Immature natural killer cell (primary cell): ENCODE measurements at regions not wholly inside any gene's neighbourhood (a gene's known extent, or its start where the extent isn't known, plus 50 kb on each side); places are given as distances from the start of the nearest gene placed in this dataset.

Experiments
- DNase-seq, 3 donors: peaks; one replicate each; pipeline ENCODE4 v3.0.0; 2022; ENCODE audit warnings: mixed read lengths in 1 of 3
- H3K27ac Mint-ChIP-seq, 6 donors: one replicate each; pipeline ENCODE4 v1.8.0; 2020; ENCODE audit warnings: mixed read lengths in 6 of 6, mild to moderate bottlenecking in 5 of 6, inconsistent platforms in 4 of 6, moderate library complexity in 3 of 6
- H3K27me3 Mint-ChIP-seq, 3 donors: one replicate each; pipeline ENCODE4 v1.8.0; 2020 to 2021; ENCODE audit warnings: low read depth in 3 of 3, mild to moderate bottlenecking in 3 of 3, mixed read lengths in 3 of 3, moderate library complexity in 3 of 3, inconsistent platforms in 1 of 3
- H3K36me3 Mint-ChIP-seq, 3 donors: one replicate each; pipeline ENCODE4 v1.8.0; 2020; ENCODE audit warnings: mixed read lengths in 3 of 3, inconsistent platforms in 2 of 3, mild to moderate bottlenecking in 2 of 3
- H3K4me1 Mint-ChIP-seq, 2 donors: one replicate each; pipeline ENCODE4 v1.8.0; 2020; ENCODE audit warnings: inconsistent platforms in 2 of 2, mild to moderate bottlenecking in 2 of 2, mixed read lengths in 2 of 2, moderate library complexity in 1 of 2
- H3K4me3 Mint-ChIP-seq, 5 donors: one replicate each; pipeline ENCODE4 v1.8.0; 2020; ENCODE audit warnings: mild to moderate bottlenecking in 5 of 5, mixed read lengths in 5 of 5, inconsistent platforms in 3 of 5, moderate library complexity in 3 of 5
- H3K9me3 Mint-ChIP-seq, 6 donors: one replicate each; pipeline ENCODE4 v1.8.0; 2020; ENCODE audit warnings: mild to moderate bottlenecking in 6 of 6, mixed read lengths in 6 of 6, inconsistent platforms in 4 of 6, moderate library complexity in 3 of 6

- Mint-ChIP-seq H3K36me3 (no peaks in the 10 kb centered on the region), H3K4me1 (no peaks in the 10 kb centered on the region), H3K27me3 (peaks cover 0 to 2% (median 0%) of the 10 kb centered on the region in 3 donors), H3K27ac (no peak overlapping the region), H3K9me3 (peaks cover 4 to 42% (median 9%) of the 10 kb centered on the region in 6 donors), H3K4me3 (no peak overlapping the region)
- DNase-seq: no peak
These were observed 763.5 kb upstream of the CELF4 start for GRCh38 chr18:38329145-38329544.

- H3K27ac Mint-ChIP-seq: no peak overlapping the region
- H3K4me1 Mint-ChIP-seq: no peaks in the 10 kb centered on the region
- peaks cover 0 to 42% (median 9%) of the 10 kb centered on the region in 6 donors for H3K9me3 Mint-ChIP-seq
- no peaks in the 10 kb centered on the region for H3K36me3 Mint-ChIP-seq
- DNase-seq: no peak
- peaks cover 0 to 2% (median 0%) of the 10 kb centered on the region in 3 donors for H3K27me3 Mint-ChIP-seq
- no peak overlapping the region for H3K4me3 Mint-ChIP-seq
These were observed 756.6 kb upstream of the CELF4 start for GRCh38 chr18:38322206-38322605.

GRCh38 chr18:38321262-38321661, 755.7 kb upstream of the CELF4 start:
- H3K27ac Mint-ChIP-seq: no peak overlapping the region
- no peak overlapping the region for H3K4me3 Mint-ChIP-seq
- H3K4me1 Mint-ChIP-seq: no peaks in the 10 kb centered on the region
- no peaks in the 10 kb centered on the region for H3K36me3 Mint-ChIP-seq
- no peak for DNase-seq
- H3K9me3 Mint-ChIP-seq: peaks cover 0 to 32% (median 7%) of the 10 kb centered on the region in 6 donors
- peaks cover 0 to 2% (median 0%) of the 10 kb centered on the region in 3 donors for H3K27me3 Mint-ChIP-seq

- Mint-ChIP-seq H3K36me3 (no peaks in the 10 kb centered on the region), H3K27me3 (no peaks in the 10 kb centered on the region), H3K27ac (no peak overlapping the region), H3K4me1 (no peaks in the 10 kb centered on the region), H3K4me3 (no peak overlapping the region), H3K9me3 (peaks cover 7 to 30% (median 12%) of the 10 kb centered on the region in 6 donors)
- DNase-seq: no peak
These were observed 752.8 kb upstream of the CELF4 start for GRCh38 chr18:38318416-38318815.

GRCh38 chr18:38313831-38314230, 748.2 kb upstream of the CELF4 start:
- H3K4me1 Mint-ChIP-seq: no peaks in the 10 kb centered on the region
- DNase-seq: no peak
- no peaks in the 10 kb centered on the region for H3K36me3 Mint-ChIP-seq
- peaks cover 6 to 22% (median 16%) of the 10 kb centered on the region in 6 donors for H3K9me3 Mint-ChIP-seq
- H3K27ac Mint-ChIP-seq: no peak overlapping the region
- no peak overlapping the region for H3K4me3 Mint-ChIP-seq
- no peaks in the 10 kb centered on the region for H3K27me3 Mint-ChIP-seq

- Mint-ChIP-seq H3K27me3 (no peaks in the 10 kb centered on the region), H3K4me3 (no peak overlapping the region), H3K4me1 (no peaks in the 10 kb centered on the region), H3K9me3 (peaks cover 8 to 23% (median 16%) of the 10 kb centered on the region in 6 donors), H3K27ac (no peak overlapping the region), H3K36me3 (no peaks in the 10 kb centered on the region)
- DNase-seq: no peak
These were observed 746.9 kb upstream of the CELF4 start for GRCh38 chr18:38312532-38312931.

GRCh38 chr18:38310936-38311335, 745.3 kb upstream of the CELF4 start:
- peaks cover 0 to 3% (median 0%) of the 10 kb centered on the region in 3 donors for H3K27me3 Mint-ChIP-seq
- H3K27ac Mint-ChIP-seq: no peak overlapping the region
- no peak for DNase-seq
- H3K36me3 Mint-ChIP-seq: no peaks in the 10 kb centered on the region
- H3K4me3 Mint-ChIP-seq: no peak overlapping the region
- no peaks in the 10 kb centered on the region for H3K4me1 Mint-ChIP-seq
- peaks cover 10 to 34% (median 16%) of the 10 kb centered on the region in 6 donors for H3K9me3 Mint-ChIP-seq

GRCh38 chr18:38307914-38308313, 742.3 kb upstream of the CELF4 start:
- Mint-ChIP-seq H3K4me3 (no peak overlapping the region), H3K36me3 (no peaks in the 10 kb centered on the region), H3K27me3 (peaks cover 0 to 3% (median 0%) of the 10 kb centered on the region in 3 donors), H3K9me3 (peaks cover 7 to 36% (median 14%) of the 10 kb centered on the region in 6 donors), H3K27ac (no peak overlapping the region), H3K4me1 (no peaks in the 10 kb centered on the region)
- no peak for DNase-seq

- Mint-ChIP-seq H3K27ac (no peak overlapping the region), H3K4me3 (no peak overlapping the region), H3K9me3 (peaks cover 8 to 50% (median 14%) of the 10 kb centered on the region in 6 donors), H3K4me1 (no peaks in the 10 kb centered on the region), H3K27me3 (peaks cover 0 to 5% (median 0%) of the 10 kb centered on the region in 3 donors), H3K36me3 (peaks cover 0 to 4% (median 0%) of the 10 kb centered on the region in 3 donors)
- no peak for DNase-seq
These were observed 740.4 kb upstream of the CELF4 start for GRCh38 chr18:38305961-38306360.

DNA sequence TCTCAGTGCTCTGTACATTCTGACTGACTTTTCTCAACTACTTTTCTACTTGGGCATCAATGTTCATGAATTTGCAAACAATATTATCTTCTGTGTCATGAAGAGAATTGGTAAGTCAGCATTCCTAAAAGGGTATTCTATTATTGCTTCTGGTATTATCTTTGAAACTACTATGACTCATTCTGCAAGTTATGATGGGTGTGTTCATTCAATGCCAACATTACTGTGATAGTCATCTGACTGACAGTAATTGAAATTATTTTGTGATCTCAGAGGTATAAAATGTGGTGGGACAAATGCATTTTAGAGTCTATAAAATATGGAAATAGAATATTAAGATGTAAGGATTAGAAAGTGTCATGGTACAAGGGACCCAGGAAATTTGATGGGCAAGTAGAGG, 736.0 kb upstream of the CELF4 start:
- peaks cover 6 to 50% (median 13%) of the 10 kb centered on the region in 6 donors for H3K9me3 Mint-ChIP-seq

GRCh38 chr18:38297910-38298309, 732.3 kb upstream of the CELF4 start:
- H3K4me3 Mint-ChIP-seq: no peak overlapping the region
- no peak for DNase-seq
- peaks cover 0 to 4% (median 0%) of the 10 kb centered on the region in 3 donors for H3K36me3 Mint-ChIP-seq
- H3K27ac Mint-ChIP-seq: no peak overlapping the region
- H3K9me3 Mint-ChIP-seq: peaks cover 5 to 49% (median 10%) of the 10 kb centered on the region in 6 donors
- H3K4me1 Mint-ChIP-seq: no peaks in the 10 kb centered on the region
- H3K27me3 Mint-ChIP-seq: peaks cover 0 to 2% (median 0%) of the 10 kb centered on the region in 3 donors

More for the DNA sequence above, 736.0 kb upstream of the CELF4 start:
- peaks cover 0 to 4% (median 0%) of the 10 kb centered on the region in 3 donors for H3K27me3 Mint-ChIP-seq
- H3K4me3 Mint-ChIP-seq: no peak overlapping the region
- H3K4me1 Mint-ChIP-seq: no peaks in the 10 kb centered on the region
- peaks cover 0 to 4% (median 0%) of the 10 kb centered on the region in 3 donors for H3K36me3 Mint-ChIP-seq
- DNase-seq: no peak
- no peak overlapping the region for H3K27ac Mint-ChIP-seq

DNA sequence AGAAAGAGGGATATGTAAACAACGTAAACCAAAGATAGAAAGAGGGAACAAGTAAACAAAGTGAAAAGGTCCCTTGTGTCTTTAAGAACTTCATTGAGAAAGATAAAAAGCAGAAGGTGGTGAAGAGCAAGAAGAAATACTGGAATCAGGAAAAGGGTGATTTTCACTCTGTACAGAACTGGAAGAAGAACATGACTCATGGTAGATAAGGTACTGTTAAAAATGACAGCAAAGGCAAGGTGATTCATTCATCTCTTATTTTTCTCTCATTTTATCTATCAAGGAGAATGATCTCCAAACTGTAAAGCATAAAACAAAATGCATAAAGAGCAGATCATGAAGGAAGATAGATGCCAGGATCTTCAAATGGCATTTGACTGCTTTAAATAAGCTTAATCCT, 724.6 kb upstream of the CELF4 start:
- Mint-ChIP-seq H3K4me3 (no peak overlapping the region), H3K9me3 (peaks cover 4 to 60% (median 12%) of the 10 kb centered on the region in 6 donors), H3K4me1 (no peaks in the 10 kb centered on the region), H3K27me3 (no peaks in the 10 kb centered on the region), H3K36me3 (peaks cover 0 to 3% (median 0%) of the 10 kb centered on the region in 3 donors), H3K27ac (no peak overlapping the region)
- no peak for DNase-seq

GRCh38 chr18:38284972-38285371, 719.4 kb upstream of the CELF4 start:
- H3K4me3 Mint-ChIP-seq: no peak overlapping the region
- no peaks in the 10 kb centered on the region for H3K27me3 Mint-ChIP-seq
- no peak for DNase-seq
- H3K27ac Mint-ChIP-seq: no peak overlapping the region
- H3K4me1 Mint-ChIP-seq: no peaks in the 10 kb centered on the region
- peaks cover 0 to 3% (median 0%) of the 10 kb centered on the region in 3 donors for H3K36me3 Mint-ChIP-seq
- peaks cover 12 to 62% (median 19%) of the 10 kb centered on the region in 6 donors for H3K9me3 Mint-ChIP-seq

DNA sequence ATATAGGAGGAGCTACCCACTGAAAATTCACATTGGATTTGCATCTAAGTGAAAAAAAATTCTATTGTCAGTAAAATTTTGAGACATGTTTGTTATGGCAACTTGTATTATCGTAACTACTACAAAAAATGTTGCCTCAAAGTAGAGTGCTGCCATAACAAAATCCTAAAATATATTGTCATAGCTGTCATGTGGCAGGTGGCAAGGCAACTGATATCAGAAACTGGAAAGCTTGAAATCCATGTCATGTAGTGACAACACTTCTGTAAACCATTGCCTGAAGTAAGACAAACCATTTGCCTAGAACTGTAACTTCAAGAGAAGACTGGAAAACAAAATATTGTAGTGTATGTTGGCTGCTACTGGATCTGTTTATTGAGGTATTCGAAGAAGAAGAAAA, 697.5 kb upstream of the CELF4 start:
- peaks cover 9 to 31% (median 21%) of the 10 kb centered on the region in 6 donors for H3K9me3 Mint-ChIP-seq
- DNase-seq: no peak
- H3K27ac Mint-ChIP-seq: no peak overlapping the region
- H3K4me3 Mint-ChIP-seq: no peak overlapping the region
- H3K4me1 Mint-ChIP-seq: no peaks in the 10 kb centered on the region
- H3K36me3 Mint-ChIP-seq: no peaks in the 10 kb centered on the region
- peaks cover 0 to 2% (median 0%) of the 10 kb centered on the region in 3 donors for H3K27me3 Mint-ChIP-seq

GRCh38 chr18:38262661-38263060, 697.1 kb upstream of the CELF4 start:
- Mint-ChIP-seq H3K27ac (no peak overlapping the region), H3K4me3 (no peak overlapping the region), H3K4me1 (no peaks in the 10 kb centered on the region), H3K36me3 (no peaks in the 10 kb centered on the region), H3K9me3 (peaks cover 9 to 31% (median 19%) of the 10 kb centered on the region in 6 donors), H3K27me3 (peaks cover 0 to 2% (median 1%) of the 10 kb centered on the region in 3 donors)
- no peak for DNase-seq
